Erythroblast (primary cell): ENCODE measurements at regions not wholly inside any gene's neighbourhood (a gene's known extent, or its start where the extent isn't known, plus 50 kb on each side); places are given as distances from the start of the nearest gene placed in this dataset.

Experiments
- GATA1 ChIP-seq: IDR thresholded peaks from 2 replicates; pipeline ENCODE4 v1.6.1; 2011; ENCODE audit warnings: low read depth, mild to moderate bottlenecking, control low read depth, low read length, moderate library complexity
- POLR2A ChIP-seq: IDR thresholded peaks from 2 replicates; pipeline ENCODE4 v1.6.1; 2011; ENCODE audit warnings: mild to moderate bottlenecking, low read length

- TF ChIP-seq POLR2A (no peak), GATA1 (no peak)
These were observed 309.4 kb downstream of the GLUD2 start for GRCh38 chrX:121356850-121357171.
